NCI-H1694 treated with DMSO at 0.1 percent for 48 hours (cell line): ENCODE measurements at regions not wholly inside any gene's neighbourhood (a gene's known extent, or its start where the extent isn't known, plus 50 kb on each side); places are given as distances from the start of the nearest gene placed in this dataset.
"Not testable (repeated sequence)": the region's sequence is repeated elsewhere in the genome, so short reads cannot be mapped to it uniquely, and the experiment has no call there.

Source experiments
- DNase-seq: peaks from one replicate; lab custom pipeline; 2025; lab: John Stamatoyannopoulos, UW

GRCh38 chrX:138282598-138283150, 428.8 kb downstream of the FGF13 start:
- not testable (repeated sequence) for DNase-seq

GRCh38 chrX:138287205-138287877, 424.2 kb downstream of the FGF13 start:
- DNase-seq: no peak

- no peak for DNase-seq
These were observed 416.6 kb downstream of the FGF13 start for GRCh38 chrX:138294951-138295350.

- DNase-seq: peak; percentile 0
These were observed 413.2 kb downstream of the FGF13 start for GRCh38 chrX:138298268-138298667.

GRCh38 chrX:138345801-138346200, 365.7 kb downstream of the FGF13 start:
- no peak for DNase-seq

GRCh38 chrX:138349351-138349750, 362.2 kb downstream of the FGF13 start:
- DNase-seq: no peak

- DNase-seq: no peak
These were observed 332.6 kb downstream of the FGF13 start for GRCh38 chrX:138378876-138379275.

- DNase-seq: no peak
These were observed 303.4 kb downstream of the FGF13 start for GRCh38 chrX:138408101-138408500.

GRCh38 chrX:138411048-138411447, 300.5 kb downstream of the FGF13 start:
- no peak for DNase-seq
